ENCODE measurements at regions not wholly inside any gene's neighbourhood (a gene's known extent, or its start where the extent isn't known, plus 50 kb on each side); places are given as distances from the start of the nearest gene placed in this dataset.
"Not testable (repeated sequence)": the region's sequence is repeated elsewhere in the genome, so short reads cannot be mapped to it uniquely, and the experiment has no call there.

DNA sequence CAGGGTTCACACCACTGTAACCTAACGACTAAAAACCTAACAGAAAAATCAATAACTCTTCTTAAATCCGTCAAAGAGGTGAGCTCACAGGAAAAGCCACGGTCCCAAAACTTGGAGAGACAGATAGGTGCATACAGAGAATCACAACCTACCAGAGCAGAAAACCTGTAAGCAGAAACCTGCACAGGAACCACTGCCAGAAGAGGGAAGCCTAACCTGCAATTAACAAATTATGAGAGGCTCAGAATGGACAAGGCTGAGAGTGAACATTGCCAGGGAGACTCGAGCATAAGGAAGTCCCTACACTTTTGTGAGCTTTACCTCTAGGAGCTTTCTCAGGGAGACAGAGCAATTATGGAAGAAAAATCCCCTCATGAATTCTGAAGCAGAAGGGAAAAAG, 156.2 kb upstream of the NETO1 start:
- ATAC-seq (ENCODE audit: low read depth) (no peak), DNase-seq (ENCODE audit: low spot score in 2 of 2) (no peak)
- Mint-ChIP-seq H3K27me3 (no peaks in the 10 kb centered on the region), H3K36me3 (no peaks in the 10 kb centered on the region), H3K4me3 (no peak overlapping the region), H3K9me3 (peaks cover 6% of the 10 kb centered on the region), H3K4me1 (no peaks in the 10 kb centered on the region), H3K27ac (no peak overlapping the region)

DNA sequence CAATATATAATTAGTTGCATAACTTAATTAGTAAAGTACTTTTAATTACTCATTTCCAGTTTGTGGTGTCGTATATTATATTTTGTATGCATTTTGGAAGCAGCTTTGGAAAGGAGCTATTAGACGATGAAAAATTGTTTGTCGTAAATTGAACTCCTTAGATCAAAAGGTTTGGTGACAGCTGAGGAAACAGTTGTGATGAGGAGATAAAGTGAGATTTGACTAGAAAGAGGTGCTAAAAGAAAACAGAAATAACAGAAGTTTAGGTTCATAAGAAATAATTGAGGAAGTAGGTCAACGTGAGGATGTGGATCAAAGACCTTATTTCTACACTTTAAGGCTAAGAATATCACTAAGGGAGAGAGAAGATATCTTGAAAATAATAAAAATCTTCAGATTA, 141.9 kb upstream of the NETO1 start:
- H3K27ac Mint-ChIP-seq = no peak overlapping the region
- H3K36me3 Mint-ChIP-seq = no peaks in the 10 kb centered on the region
- H3K27me3 Mint-ChIP-seq = no peaks in the 10 kb centered on the region
- H3K9me3 Mint-ChIP-seq = peaks cover 10% of the 10 kb centered on the region
- no peak overlapping the region for H3K4me3 Mint-ChIP-seq
- H3K4me1 Mint-ChIP-seq = peaks cover 6% of the 10 kb centered on the region
- ATAC-seq (ENCODE audit: low read depth) (no peak), DNase-seq (ENCODE audit: low spot score in 2 of 2) (no peak)

DNA sequence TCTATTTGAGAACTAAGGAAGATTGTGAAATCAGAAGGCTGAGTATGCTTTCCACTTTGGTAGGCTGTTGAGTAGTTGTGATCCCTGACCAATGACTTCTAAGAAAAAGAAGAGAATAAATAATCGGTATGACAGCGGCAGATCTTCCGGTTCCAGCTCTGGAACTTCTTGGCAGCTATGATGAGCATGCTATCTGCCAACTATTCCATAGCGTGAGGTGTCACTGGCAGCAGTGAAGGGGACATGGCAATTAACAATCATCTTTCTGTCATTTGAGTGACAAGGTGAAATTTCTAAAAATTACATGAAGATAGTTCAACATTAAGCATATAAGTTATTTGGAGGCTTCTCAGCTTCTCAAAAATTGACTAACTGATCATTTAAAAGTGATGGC, 140.1 kb upstream of the NETO1 start:
- H3K36me3 Mint-ChIP-seq = no peaks in the 10 kb centered on the region
- no peak for ATAC-seq (ENCODE audit: low read depth)
- peak overlapping the region; percentile 83 for H3K27ac Mint-ChIP-seq
- peaks cover 11% of the 10 kb centered on the region for H3K9me3 Mint-ChIP-seq
- DNase-seq (ENCODE audit: low spot score in 2 of 2) = no peak
- H3K4me3 Mint-ChIP-seq = no peak overlapping the region
- H3K27me3 Mint-ChIP-seq = no peaks in the 10 kb centered on the region
- H3K4me1 Mint-ChIP-seq = peaks cover 6% of the 10 kb centered on the region

DNA sequence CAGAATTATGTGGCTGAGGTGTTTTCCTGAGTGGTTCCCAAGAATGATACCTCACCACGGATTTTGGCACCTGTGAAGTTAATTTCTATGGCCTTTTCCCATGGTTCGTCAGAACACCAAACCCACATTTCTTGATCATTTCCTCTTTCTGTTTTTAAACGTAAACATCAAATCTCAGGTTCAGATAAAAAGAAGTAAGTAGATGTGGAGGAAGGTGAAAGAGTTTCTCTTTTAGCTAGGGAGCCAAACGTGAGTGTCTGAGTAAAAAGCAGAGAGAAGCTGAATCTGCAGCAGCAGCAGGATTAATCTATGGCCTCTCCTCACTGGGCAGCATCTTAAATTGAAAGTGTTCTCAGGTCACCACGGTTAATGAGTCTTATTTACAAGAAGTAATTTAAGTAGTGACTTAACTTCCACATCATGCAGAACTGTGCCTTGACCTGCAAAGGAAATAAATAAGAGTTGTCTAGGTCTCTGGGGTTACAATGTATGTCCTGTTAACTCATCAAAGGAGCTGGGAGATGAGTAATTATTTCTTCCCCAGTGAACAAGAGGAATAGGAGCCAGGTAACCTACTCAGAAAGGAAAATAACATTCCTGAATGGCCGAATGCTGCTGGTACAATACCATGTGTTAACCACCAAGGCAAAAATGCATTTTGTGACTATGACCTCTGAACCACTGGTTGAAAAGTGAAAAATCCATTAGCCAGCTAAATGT, 139.6 kb upstream of the NETO1 start:
- no peak for DNase-seq (ENCODE audit: low spot score in 2 of 2)
- peak overlapping the region; percentile 50 for H3K4me3 Mint-ChIP-seq

DNA sequence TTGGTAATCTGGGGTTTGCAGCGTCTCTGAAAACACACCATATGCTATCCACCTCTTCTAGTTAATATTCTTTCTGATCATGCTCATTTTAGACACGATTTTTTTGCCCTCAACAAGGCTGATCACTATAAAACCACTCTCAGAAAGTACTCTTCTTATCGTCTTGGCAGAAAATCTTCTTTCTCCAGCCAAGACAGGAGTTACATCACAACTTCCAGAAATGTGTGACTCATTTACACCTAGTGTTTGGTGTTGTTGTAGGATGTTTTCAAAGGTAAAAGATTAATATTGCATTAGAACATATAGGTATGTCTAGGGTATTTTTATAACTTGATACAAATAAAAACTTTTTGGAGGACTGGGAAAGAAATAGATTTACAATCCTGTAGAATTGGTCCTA, 138.5 kb upstream of the NETO1 start:
- peaks cover 6% of the 10 kb centered on the region for H3K4me1 Mint-ChIP-seq
- H3K9me3 Mint-ChIP-seq = peaks cover 10% of the 10 kb centered on the region
- H3K4me3 Mint-ChIP-seq = no peak overlapping the region
- H3K27ac Mint-ChIP-seq = no peak overlapping the region
- H3K27me3 Mint-ChIP-seq = no peaks in the 10 kb centered on the region
- DNase-seq (ENCODE audit: low spot score in 2 of 2) = no peak
- no peak for ATAC-seq (ENCODE audit: low read depth)
- no peaks in the 10 kb centered on the region for H3K36me3 Mint-ChIP-seq

More for the DNA sequence above, 139.6 kb upstream of the NETO1 start:
- Mint-ChIP-seq H3K27ac (peak overlapping the region; percentile 83), H3K9me3 (peaks cover 10% of the 10 kb centered on the region), H3K36me3 (no peaks in the 10 kb centered on the region), H3K4me1 (peaks cover 6% of the 10 kb centered on the region), H3K27me3 (no peaks in the 10 kb centered on the region)
- ATAC-seq (ENCODE audit: low read depth) = peak; percentile 70

DNA sequence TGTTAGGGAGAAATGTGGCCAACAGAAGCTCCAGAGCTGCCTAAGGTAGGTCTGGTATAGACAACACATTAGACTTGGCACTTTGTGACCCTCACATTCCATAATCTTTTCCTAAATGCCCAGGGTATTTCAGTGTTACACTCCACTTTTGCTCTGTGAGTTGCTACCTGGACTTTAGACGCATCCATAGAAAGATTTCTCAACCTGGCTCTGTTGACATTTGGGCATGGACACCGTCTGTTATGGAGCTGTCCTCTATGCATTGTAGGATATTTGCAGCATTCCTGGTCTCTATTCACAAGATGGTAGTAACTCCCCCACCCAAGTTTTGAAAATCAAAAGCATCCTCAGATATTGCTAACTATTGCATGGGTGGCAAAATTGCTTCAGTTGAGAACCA, 136.5 kb upstream of the NETO1 start:
- H3K4me1 Mint-ChIP-seq = peaks cover 2% of the 10 kb centered on the region
- ATAC-seq (ENCODE audit: low read depth) (no peak), DNase-seq (ENCODE audit: low spot score in 2 of 2) (no peak)
- H3K27ac Mint-ChIP-seq = no peak overlapping the region
- H3K27me3 Mint-ChIP-seq = no peaks in the 10 kb centered on the region
- H3K4me3 Mint-ChIP-seq = no peak overlapping the region
- no peaks in the 10 kb centered on the region for H3K36me3 Mint-ChIP-seq
- peaks cover 4% of the 10 kb centered on the region for H3K9me3 Mint-ChIP-seq

DNA sequence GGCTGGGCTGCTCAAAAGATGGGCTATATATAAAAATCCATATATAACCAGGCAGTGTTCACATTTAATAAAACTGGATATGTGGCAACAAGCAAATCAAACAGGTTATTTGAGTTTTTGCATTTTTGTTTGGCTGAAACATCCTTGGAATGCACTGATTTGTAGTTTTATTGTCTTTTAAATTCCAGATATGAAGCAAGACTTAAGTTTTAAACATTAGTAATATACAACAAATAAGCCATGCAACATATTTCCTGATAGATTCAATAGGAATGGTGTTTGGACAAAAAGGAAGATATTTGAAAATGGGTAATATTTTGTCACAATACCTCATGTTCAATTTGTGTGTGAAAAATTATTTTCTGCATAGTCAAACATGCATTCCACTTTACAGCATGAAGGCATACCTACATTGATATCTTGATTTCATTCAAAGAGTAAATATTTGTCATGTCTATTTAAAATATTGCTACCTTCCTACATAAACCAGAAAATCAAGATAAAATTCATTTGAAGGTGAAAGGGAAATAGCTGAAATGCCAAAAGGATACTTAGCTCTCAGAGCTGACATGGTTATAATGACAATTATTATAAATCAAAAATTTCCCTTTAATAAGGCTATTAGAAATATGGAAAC, 132.3 kb upstream of the NETO1 start:
- Mint-ChIP-seq H3K4me3 (no peak overlapping the region), H3K36me3 (no peaks in the 10 kb centered on the region), H3K9me3 (peaks cover 3% of the 10 kb centered on the region), H3K27ac (no peak overlapping the region), H3K4me1 (no peaks in the 10 kb centered on the region), H3K27me3 (no peaks in the 10 kb centered on the region)
- ATAC-seq (ENCODE audit: low read depth) (no peak), DNase-seq (ENCODE audit: low spot score in 2 of 2) (no peak)

DNA sequence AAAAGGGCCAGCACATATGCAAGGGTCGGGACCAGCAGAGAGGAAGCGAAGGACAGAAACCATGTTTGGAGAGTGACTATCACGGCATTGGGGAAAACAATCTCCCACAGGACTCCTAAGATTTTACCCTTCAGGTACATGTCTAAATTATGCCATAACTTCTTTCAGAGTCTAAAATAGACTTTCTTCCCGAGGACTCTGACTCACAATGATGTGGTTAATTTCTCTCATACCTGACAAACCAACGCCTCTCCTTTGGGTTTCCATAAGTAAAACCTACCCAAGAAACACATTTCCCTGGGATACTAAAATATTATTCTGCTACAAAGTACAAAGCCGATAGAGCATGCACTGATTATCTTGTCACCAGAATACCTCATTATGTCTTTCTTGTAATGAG, 127.8 kb upstream of the NETO1 start:
- no peak overlapping the region for H3K4me3 Mint-ChIP-seq
- DNase-seq (ENCODE audit: low spot score in 2 of 2) (no peak), ATAC-seq (ENCODE audit: low read depth) (no peak)
- no peaks in the 10 kb centered on the region for H3K27me3 Mint-ChIP-seq
- H3K27ac Mint-ChIP-seq = no peak overlapping the region
- H3K4me1 Mint-ChIP-seq = no peaks in the 10 kb centered on the region
- peaks cover 2% of the 10 kb centered on the region for H3K9me3 Mint-ChIP-seq
- H3K36me3 Mint-ChIP-seq = no peaks in the 10 kb centered on the region

DNA sequence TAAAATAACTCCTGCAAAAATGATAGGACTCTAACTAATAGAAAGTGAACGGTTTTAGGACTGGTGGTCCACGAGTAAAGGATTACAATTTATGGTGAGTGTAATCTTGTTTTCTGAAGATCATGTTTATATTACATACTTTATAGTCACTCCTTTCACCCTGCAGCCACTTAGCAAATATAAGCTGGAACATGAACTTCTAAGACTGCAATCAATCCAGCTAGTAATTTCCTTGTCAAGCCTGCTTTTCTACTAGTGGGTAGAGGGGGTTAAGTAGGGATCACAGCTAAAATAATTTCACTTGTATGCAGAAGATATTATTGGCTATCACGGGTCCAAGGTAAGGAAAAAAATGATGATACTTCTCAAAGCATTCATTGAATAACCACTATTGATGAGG, 125.5 kb upstream of the NETO1 start:
- DNase-seq (ENCODE audit: low spot score in 2 of 2) = no peak
- no peaks in the 10 kb centered on the region for H3K27me3 Mint-ChIP-seq
- H3K36me3 Mint-ChIP-seq = no peaks in the 10 kb centered on the region
- H3K27ac Mint-ChIP-seq = no peak overlapping the region
- peaks cover 2% of the 10 kb centered on the region for H3K9me3 Mint-ChIP-seq
- no peak overlapping the region for H3K4me3 Mint-ChIP-seq
- no peak for ATAC-seq (ENCODE audit: low read depth)
- H3K4me1 Mint-ChIP-seq = no peaks in the 10 kb centered on the region

DNA sequence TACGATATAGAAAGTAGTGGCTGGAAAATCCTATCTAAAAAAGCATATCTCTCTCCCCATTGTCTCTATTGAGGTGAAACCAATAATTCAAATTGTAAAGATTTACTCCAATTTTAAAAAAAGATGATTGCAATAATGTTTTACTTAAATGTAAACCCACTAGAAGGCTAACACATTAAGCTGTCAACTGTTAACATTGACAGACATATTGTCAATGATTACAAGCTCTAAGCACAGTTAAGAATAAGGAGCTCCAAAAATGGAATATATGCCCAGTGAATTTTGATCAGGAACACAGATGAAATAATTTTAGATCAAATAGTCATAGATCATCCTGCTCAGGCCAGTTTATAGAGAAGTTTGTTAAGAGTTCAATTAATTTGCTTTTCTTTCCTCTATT, 123.6 kb upstream of the NETO1 start:
- Mint-ChIP-seq H3K9me3 (peaks cover 2% of the 10 kb centered on the region), H3K4me1 (no peaks in the 10 kb centered on the region), H3K27me3 (no peaks in the 10 kb centered on the region), H3K27ac (no peak overlapping the region), H3K4me3 (no peak overlapping the region), H3K36me3 (no peaks in the 10 kb centered on the region)
- ATAC-seq (ENCODE audit: low read depth) (no peak), DNase-seq (ENCODE audit: low spot score in 2 of 2) (no peak)

DNA sequence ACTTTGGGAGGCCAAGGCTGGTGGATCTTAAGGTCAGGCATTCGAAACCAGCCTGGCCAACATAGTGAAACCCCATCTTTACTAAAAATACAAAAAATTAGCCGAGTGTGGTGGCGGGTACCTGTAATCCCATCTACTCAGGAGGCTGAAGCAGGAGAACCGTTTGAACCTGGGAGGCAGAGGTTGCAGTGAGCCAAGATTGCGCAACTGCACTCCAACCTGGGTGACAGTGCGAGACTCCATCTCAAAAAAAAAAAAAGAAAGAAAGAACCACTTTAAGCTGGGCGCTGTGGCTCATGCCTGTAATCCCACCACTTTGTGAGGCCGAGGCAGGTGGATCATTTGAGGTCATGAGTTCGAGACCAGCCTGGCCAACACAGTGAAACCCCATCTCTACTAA, 119.8 kb upstream of the NETO1 start:
- not testable (repeated sequence) for H3K36me3 Mint-ChIP-seq; H3K4me1 Mint-ChIP-seq; H3K27ac Mint-ChIP-seq; H3K4me3 Mint-ChIP-seq; DNase-seq (ENCODE audit: low spot score in 2 of 2); H3K27me3 Mint-ChIP-seq; H3K9me3 Mint-ChIP-seq; ATAC-seq (ENCODE audit: low read depth)

DNA sequence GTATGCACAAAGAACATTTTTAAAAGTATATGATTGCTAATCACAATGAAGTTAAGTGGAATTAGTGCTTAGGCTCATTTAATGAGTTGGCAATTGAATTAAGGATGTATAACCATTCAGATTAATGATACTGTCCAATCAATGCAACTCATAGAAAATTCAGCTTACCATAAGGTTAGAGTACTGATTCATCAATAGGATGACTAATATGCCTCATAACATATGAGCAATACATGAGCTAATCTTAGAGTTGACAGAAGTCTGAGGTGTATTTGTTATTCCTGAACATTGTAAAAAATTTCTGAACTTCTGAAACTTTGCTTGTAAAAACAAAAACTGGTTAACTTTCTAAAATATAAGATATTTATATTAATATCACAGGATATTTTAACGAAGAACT, 118.3 kb upstream of the NETO1 start:
- DNase-seq (ENCODE audit: low spot score in 2 of 2) (no peak), ATAC-seq (ENCODE audit: low read depth) (no peak)
- H3K4me3 Mint-ChIP-seq = no peak overlapping the region
- H3K27me3 Mint-ChIP-seq = no peaks in the 10 kb centered on the region
- peaks cover 5% of the 10 kb centered on the region for H3K9me3 Mint-ChIP-seq
- H3K4me1 Mint-ChIP-seq = no peaks in the 10 kb centered on the region
- no peaks in the 10 kb centered on the region for H3K36me3 Mint-ChIP-seq
- H3K27ac Mint-ChIP-seq = no peak overlapping the region

DNA sequence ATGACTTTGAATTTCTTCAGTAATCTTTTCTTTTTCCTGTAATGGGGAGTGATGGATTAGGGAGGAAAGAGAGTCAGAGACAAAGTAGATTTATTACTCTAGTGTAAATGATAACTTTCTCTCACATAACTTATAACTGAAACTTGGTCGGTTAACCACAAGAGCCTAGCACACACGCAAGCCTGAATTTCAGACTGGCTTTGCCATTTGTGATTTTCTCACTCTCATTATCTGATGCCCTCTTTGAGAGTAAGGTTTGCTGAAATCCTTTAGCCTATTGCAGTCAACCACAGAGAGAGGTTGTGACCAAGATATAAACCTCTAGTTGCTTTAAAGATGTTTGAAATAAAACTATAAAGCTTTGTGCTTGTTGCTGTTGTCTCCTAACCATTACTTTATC, 117.9 kb upstream of the NETO1 start:
- DNase-seq (ENCODE audit: low spot score in 2 of 2) = no peak
- no peak for ATAC-seq (ENCODE audit: low read depth)
- no peak overlapping the region for H3K4me3 Mint-ChIP-seq
- H3K27ac Mint-ChIP-seq = no peak overlapping the region
- H3K27me3 Mint-ChIP-seq = no peaks in the 10 kb centered on the region
- H3K36me3 Mint-ChIP-seq = no peaks in the 10 kb centered on the region
- H3K4me1 Mint-ChIP-seq = no peaks in the 10 kb centered on the region
- H3K9me3 Mint-ChIP-seq = peaks cover 5% of the 10 kb centered on the region

DNA sequence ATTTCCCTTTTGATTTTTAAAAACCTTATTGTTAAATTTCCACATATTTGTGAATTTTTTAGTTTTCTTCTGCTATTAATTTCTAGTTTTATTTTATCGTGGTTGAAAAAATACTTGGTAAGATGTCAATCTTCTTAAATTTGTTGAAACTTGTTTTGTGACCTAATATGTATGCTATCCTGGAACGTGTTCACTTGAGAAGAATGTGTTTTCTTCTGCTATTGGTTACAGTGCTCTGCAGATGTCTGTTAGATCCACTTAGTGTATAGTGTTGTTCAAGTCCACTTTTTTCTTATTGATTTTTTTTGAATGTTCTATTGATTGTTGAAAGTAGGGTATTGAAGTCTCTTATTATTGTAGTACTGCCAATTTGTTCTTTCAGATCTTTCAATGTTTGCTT, 116.5 kb upstream of the NETO1 start:
- H3K36me3 Mint-ChIP-seq = no peaks in the 10 kb centered on the region
- DNase-seq (ENCODE audit: low spot score in 2 of 2) (no peak), ATAC-seq (ENCODE audit: low read depth) (no peak)
- H3K27ac Mint-ChIP-seq = no peak overlapping the region
- H3K27me3 Mint-ChIP-seq = no peaks in the 10 kb centered on the region
- H3K4me1 Mint-ChIP-seq = no peaks in the 10 kb centered on the region
- no peak overlapping the region for H3K4me3 Mint-ChIP-seq
- H3K9me3 Mint-ChIP-seq = peaks cover 5% of the 10 kb centered on the region

DNA sequence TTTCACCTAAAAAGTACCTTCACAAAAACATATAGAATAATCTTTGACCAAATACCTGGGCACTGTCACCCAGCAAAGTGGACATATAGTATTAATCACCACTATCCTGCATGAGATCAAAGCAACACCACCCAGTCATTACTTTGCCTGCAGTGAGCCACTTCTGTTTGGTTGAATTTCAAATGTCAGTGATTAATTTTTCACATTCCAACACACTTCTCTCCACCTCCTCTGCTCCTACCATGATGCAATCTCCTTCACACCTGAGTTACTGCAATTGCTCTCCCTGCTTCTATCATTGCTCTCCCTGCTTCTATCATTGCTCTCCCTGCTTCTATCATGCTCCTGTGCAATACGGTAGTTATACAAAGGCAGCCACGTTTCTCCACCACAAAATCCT, 106.1 kb upstream of the NETO1 start:
- peaks cover 9% of the 10 kb centered on the region for H3K9me3 Mint-ChIP-seq
- no peak overlapping the region for H3K27ac Mint-ChIP-seq
- ATAC-seq (ENCODE audit: low read depth) = no peak
- DNase-seq (ENCODE audit: low spot score in 2 of 2) = no peak
- no peaks in the 10 kb centered on the region for H3K4me1 Mint-ChIP-seq
- no peaks in the 10 kb centered on the region for H3K27me3 Mint-ChIP-seq
- no peaks in the 10 kb centered on the region for H3K36me3 Mint-ChIP-seq
- H3K4me3 Mint-ChIP-seq = no peak overlapping the region
